NCI-H146 treated with DMSO at 0.1 percent for 48 hours (cell line): ENCODE measurements at regions not wholly inside any gene's neighbourhood (a gene's known extent, or its start where the extent isn't known, plus 50 kb on each side); places are given as distances from the start of the nearest gene placed in this dataset.

Experiments used
- DNase-seq: peaks from one replicate; lab custom pipeline; 2025; ENCODE audit not compliant: unreplicated experiment; lab: John Stamatoyannopoulos, UW

- DNase-seq: no peak
These were observed 51.4 kb upstream of the TMEM132E start for GRCh38 chr17:34527908-34528470.

- DNase-seq: no peak
These were observed 52.1 kb upstream of the TMEM132E start for GRCh38 chr17:34527136-34527907.

- DNase-seq: no peak
These were observed 53.7 kb upstream of the TMEM132E start for GRCh38 chr17:34525651-34526050.

- DNase-seq: no peak
These were observed 57.4 kb upstream of the TMEM132E start for GRCh38 chr17:34521955-34522354.

GRCh38 chr17:34519282-34519681 is 60.1 kb upstream of the TMEM132E start:
- no peak for DNase-seq

- no peak for DNase-seq
These were observed 62.0 kb upstream of the TMEM132E start for GRCh38 chr17:34517406-34517805.

GRCh38 chr17:34511931-34512330 is 67.5 kb upstream of the TMEM132E start:
- no peak for DNase-seq

GRCh38 chr17:34511265-34511664 is 68.1 kb upstream of the TMEM132E start:
- DNase-seq: no peak

- no peak for DNase-seq
These were observed 74.4 kb upstream of the TMEM132E start for GRCh38 chr17:34504814-34505484.

- no peak for DNase-seq
These were observed 75.7 kb upstream of the TMEM132E start for GRCh38 chr17:34503528-34504195.

GRCh38 chr17:34502426-34502825 is 77.0 kb upstream of the TMEM132E start:
- no peak for DNase-seq

GRCh38 chr17:34499576-34499975 is 79.8 kb upstream of the TMEM132E start:
- DNase-seq: no peak

GRCh38 chr17:34493917-34494316 is 85.5 kb upstream of the TMEM132E start:
- DNase-seq: no peak

- DNase-seq: no peak
These were observed 91.8 kb upstream of the TMEM132E start for GRCh38 chr17:34487626-34488025.

- no peak for DNase-seq
These were observed 92.6 kb upstream of the TMEM132E start for GRCh38 chr17:34486761-34487160.

GRCh38 chr17:34485999-34486398 is 93.4 kb upstream of the TMEM132E start:
- no peak for DNase-seq

GRCh38 chr17:34484193-34484733 is 95.1 kb upstream of the TMEM132E start:
- DNase-seq: no peak

- DNase-seq: no peak
These were observed 96.7 kb upstream of the TMEM132E start for GRCh38 chr17:34482730-34483129.

GRCh38 chr17:34481779-34482178 is 97.6 kb upstream of the TMEM132E start:
- DNase-seq: no peak

- DNase-seq: no peak
These were observed 100.0 kb upstream of the TMEM132E start for GRCh38 chr17:34479371-34479770.

GRCh38 chr17:34478244-34478643 is 101.1 kb upstream of the TMEM132E start:
- no peak for DNase-seq
